ENCODE measurements at regions not wholly inside any gene's neighbourhood (a gene's known extent, or its start where the extent isn't known, plus 50 kb on each side); places are given as distances from the start of the nearest gene placed in this dataset.

- WGBS, 2 donors: 29 to 45% methylated on average over 1 of the region's 1 CpG
- no peaks in the 10 kb centered on the region for H3K27me3 ChIP-seq
- H3K36me3 ChIP-seq: no peaks in the 10 kb centered on the region
- H3K9me3 ChIP-seq: no peaks in the 10 kb centered on the region
- no peak overlapping the region for H3K27ac ChIP-seq
- H3K4me1 ChIP-seq: peaks cover 0 to 16% (median 9%) of the 10 kb centered on the region in 9 donors
- no peak for ATAC-seq
- DNase-seq: no peak
- intact Hi-C loops (cut with DNase I): no loop called here
- no peak overlapping the region for H3K4me3 ChIP-seq
- no peak for TF ChIP-seq CTCF (IDR thresholded peaks at IDR 0.05)
Observed at GRCh38 chr10:24096281-24096680, 112.7 kb upstream of the KIAA1217 start.

GRCh38 chr10:24097751-24098207, 111.2 kb upstream of the KIAA1217 start:
- Histone ChIP-seq H3K9me3 (no peaks in the 10 kb centered on the region), H3K27me3 (no peaks in the 10 kb centered on the region), H3K27ac (no peak overlapping the region), H3K36me3 (no peaks in the 10 kb centered on the region), H3K4me1 (peaks cover 0 to 8% (median 0%) of the 10 kb centered on the region in 9 donors), H3K4me3 (no peak overlapping the region)
- no peak for TF ChIP-seq CTCF (IDR thresholded peaks at IDR 0.05)
- DNase-seq (no peak), ATAC-seq (no peak)
- 61 to 66% methylated on average over 7 of the region's 7 CpGs for WGBS, 2 donors
- intact Hi-C loops (cut with DNase I): no loop called here

GRCh38 chr10:24104895-24105294, 104.0 kb upstream of the KIAA1217 start:
- H3K4me3 ChIP-seq: no peak overlapping the region
- ATAC-seq (no peak), DNase-seq (no peak)
- H3K27me3 ChIP-seq: no peaks in the 10 kb centered on the region
- WGBS, 2 donors: 87 to 95% methylated on average over 1 of the region's 1 CpG
- no peak for TF ChIP-seq CTCF (IDR thresholded peaks at IDR 0.05)
- H3K4me1 ChIP-seq: peaks cover 0 to 8% (median 0%) of the 10 kb centered on the region in 9 donors
- H3K27ac ChIP-seq: no peak overlapping the region
- H3K9me3 ChIP-seq: peaks cover 0 to 5% (median 0%) of the 10 kb centered on the region in 11 donors
- intact Hi-C loops (cut with DNase I): no loop called here
- no peaks in the 10 kb centered on the region for H3K36me3 ChIP-seq

- DNase-seq: no peak
- H3K27me3 ChIP-seq: no peaks in the 10 kb centered on the region
- no peak for ATAC-seq
- H3K9me3 ChIP-seq: no peaks in the 10 kb centered on the region
- no peak overlapping the region for H3K4me3 ChIP-seq
- H3K4me1 ChIP-seq: peaks cover 10 to 46% (median 23%) of the 10 kb centered on the region in 9 donors
- intact Hi-C loops (cut with DNase I): no loop called here
- 69 to 70% methylated on average over 3 of the region's 3 CpGs for WGBS, 2 donors
- TF ChIP-seq CTCF (IDR thresholded peaks at IDR 0.05): no peak
- H3K27ac ChIP-seq: no peak overlapping the region
- H3K36me3 ChIP-seq: no peaks in the 10 kb centered on the region
Observed at GRCh38 chr10:24113901-24114300, 95.0 kb upstream of the KIAA1217 start.

All from heart right ventricle (tissue), 16 donors.